ENCODE measurements at regions not wholly inside any gene's neighbourhood (a gene's known extent, or its start where the extent isn't known, plus 50 kb on each side); places are given as distances from the start of the nearest gene placed in this dataset.

DNA sequence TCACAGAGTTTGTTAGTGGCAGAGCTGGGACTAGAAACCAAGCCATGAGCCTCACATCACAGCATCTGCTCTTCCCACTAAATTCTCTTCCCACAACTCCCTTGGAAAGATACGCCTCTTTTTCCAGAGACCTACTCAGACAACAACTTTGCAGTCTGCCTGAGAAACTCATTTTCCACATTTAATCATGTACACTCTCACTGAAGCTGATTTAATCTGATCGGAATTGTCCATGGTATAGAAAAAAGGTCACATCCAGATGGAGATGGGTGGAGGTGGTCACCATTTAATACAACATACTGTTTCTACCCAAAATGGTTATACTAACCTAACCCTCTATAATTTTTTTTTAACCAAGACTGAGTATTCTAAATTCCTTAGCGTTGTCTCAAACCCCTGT lies 366.2 kb downstream of the ENC1 start:
- H3K27me3 ChIP-seq (ENCODE audit: control insufficient read depth in 3 of 3, insufficient read depth in 3 of 3, low read length in 3 of 3): no peaks in the 10 kb centered on the region
- 77 to 92% (median 92%) methylated on average over 3 of the region's 3 CpGs for WGBS, 3 donors
- DNase-seq (no peak), FAIRE-seq (no peak)
- no peaks in the 10 kb centered on the region for H3K4me1 ChIP-seq (ENCODE audit: control insufficient read depth in 3 of 3, insufficient read depth in 2 of 3, low read depth in 1 of 3, low read length in 2 of 3)
- H3K4me3 ChIP-seq (ENCODE audit: low read depth in 1 of 3, low read length in 3 of 3): no peak overlapping the region
- no peak overlapping the region for H3K27ac ChIP-seq (ENCODE audit: low read depth in 1 of 3, low read length in 2 of 3)
- no peaks in the 10 kb centered on the region for H3K36me3 ChIP-seq (ENCODE audit: control insufficient read depth in 3 of 3, insufficient read depth in 2 of 3, low read depth in 1 of 3, low read length in 3 of 3)
- H3K9me3 ChIP-seq (ENCODE audit: control insufficient read depth in 2 of 2, insufficient read depth in 1 of 2, low read depth in 1 of 2, low read length in 1 of 2): peaks cover 0 to 3% of the 10 kb centered on the region in 2 donors

GRCh38 chr5:74272831-74273451 lies 367.6 kb downstream of the ENC1 start:
- Histone ChIP-seq H3K9me3 (ENCODE audit: control insufficient read depth in 2 of 2, insufficient read depth in 1 of 2, low read depth in 1 of 2, low read length in 1 of 2) (peaks cover 0 to 3% of the 10 kb centered on the region in 2 donors), H3K27me3 (ENCODE audit: control insufficient read depth in 3 of 3, insufficient read depth in 3 of 3, low read length in 3 of 3) (no peaks in the 10 kb centered on the region), H3K27ac (ENCODE audit: low read depth in 1 of 3, low read length in 2 of 3) (no peak overlapping the region), H3K36me3 (ENCODE audit: control insufficient read depth in 3 of 3, insufficient read depth in 2 of 3, low read depth in 1 of 3, low read length in 3 of 3) (no peaks in the 10 kb centered on the region), H3K4me3 (ENCODE audit: low read depth in 1 of 3, low read length in 3 of 3) (no peak overlapping the region), H3K4me1 (ENCODE audit: control insufficient read depth in 3 of 3, insufficient read depth in 2 of 3, low read depth in 1 of 3, low read length in 2 of 3) (no peaks in the 10 kb centered on the region)
- 74 to 90% (median 79%) methylated on average over 8 of the region's 8 CpGs for WGBS, 3 donors
- FAIRE-seq: no peak
- no peak for DNase-seq

GRCh38 chr5:74272024-74272775 lies 368.3 kb downstream of the ENC1 start:
- Histone ChIP-seq H3K4me1 (ENCODE audit: control insufficient read depth in 3 of 3, insufficient read depth in 2 of 3, low read depth in 1 of 3, low read length in 2 of 3) (no peaks in the 10 kb centered on the region), H3K27me3 (ENCODE audit: control insufficient read depth in 3 of 3, insufficient read depth in 3 of 3, low read length in 3 of 3) (no peaks in the 10 kb centered on the region), H3K9me3 (ENCODE audit: control insufficient read depth in 2 of 2, insufficient read depth in 1 of 2, low read depth in 1 of 2, low read length in 1 of 2) (peaks cover 0 to 3% of the 10 kb centered on the region in 2 donors), H3K27ac (ENCODE audit: low read depth in 1 of 3, low read length in 2 of 3) (no peak overlapping the region), H3K36me3 (ENCODE audit: control insufficient read depth in 3 of 3, insufficient read depth in 2 of 3, low read depth in 1 of 3, low read length in 3 of 3) (no peaks in the 10 kb centered on the region), H3K4me3 (ENCODE audit: low read depth in 1 of 3, low read length in 3 of 3) (no peak overlapping the region)
- DNase-seq: no peak
- WGBS, 3 donors: 77 to 91% (median 85%) methylated on average over 2 of the region's 2 CpGs
- no peak for FAIRE-seq

DNA sequence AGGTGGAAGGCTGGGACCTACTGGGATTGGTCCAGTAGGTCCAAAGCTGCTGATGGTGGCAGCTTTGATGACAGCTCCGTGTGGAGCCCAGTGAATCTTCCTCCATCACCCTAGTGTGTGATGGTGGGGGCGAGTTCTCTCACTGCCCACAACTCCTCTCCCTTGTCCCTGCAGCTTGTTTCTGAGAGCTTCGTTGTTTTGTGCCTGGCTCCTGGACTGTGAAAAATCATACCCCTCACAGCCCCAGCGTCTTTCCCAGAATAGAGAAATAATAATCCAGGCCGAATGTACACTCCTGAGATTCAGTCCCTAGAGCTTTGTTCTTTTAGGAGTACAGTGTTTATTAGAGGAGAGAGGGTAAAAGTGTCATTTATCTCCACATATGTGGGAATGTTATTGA lies 372.2 kb downstream of the ENC1 start:
- FAIRE-seq: no peak
- DNase-seq: no peak
- H3K27ac ChIP-seq (ENCODE audit: low read depth in 1 of 3, low read length in 2 of 3): no peak overlapping the region
- H3K27me3 ChIP-seq (ENCODE audit: control insufficient read depth in 3 of 3, insufficient read depth in 3 of 3, low read length in 3 of 3): no peaks in the 10 kb centered on the region
- no peaks in the 10 kb centered on the region for H3K36me3 ChIP-seq (ENCODE audit: control insufficient read depth in 3 of 3, insufficient read depth in 2 of 3, low read depth in 1 of 3, low read length in 3 of 3)
- no peak overlapping the region for H3K4me3 ChIP-seq (ENCODE audit: low read depth in 1 of 3, low read length in 3 of 3)
- no peaks in the 10 kb centered on the region for H3K9me3 ChIP-seq (ENCODE audit: control insufficient read depth in 2 of 2, insufficient read depth in 1 of 2, low read depth in 1 of 2, low read length in 1 of 2)
- H3K4me1 ChIP-seq (ENCODE audit: control insufficient read depth in 3 of 3, insufficient read depth in 2 of 3, low read depth in 1 of 3, low read length in 2 of 3): peaks cover 0 to 3% (median 0%) of the 10 kb centered on the region in 3 donors
- 83 to 92% (median 87%) methylated on average over 5 of the region's 5 CpGs for WGBS, 3 donors

GRCh38 chr5:74266836-74267235 lies 373.7 kb downstream of the ENC1 start:
- 88 to 98% (median 94%) methylated on average over 5 of the region's 5 CpGs for WGBS, 3 donors
- peaks cover 0 to 3% (median 0%) of the 10 kb centered on the region in 3 donors for H3K4me1 ChIP-seq (ENCODE audit: control insufficient read depth in 3 of 3, insufficient read depth in 2 of 3, low read depth in 1 of 3, low read length in 2 of 3)
- no peak overlapping the region for H3K27ac ChIP-seq (ENCODE audit: low read depth in 1 of 3, low read length in 2 of 3)
- H3K9me3 ChIP-seq (ENCODE audit: control insufficient read depth in 2 of 2, insufficient read depth in 1 of 2, low read depth in 1 of 2, low read length in 1 of 2): no peaks in the 10 kb centered on the region
- H3K27me3 ChIP-seq (ENCODE audit: control insufficient read depth in 3 of 3, insufficient read depth in 3 of 3, low read length in 3 of 3): no peaks in the 10 kb centered on the region
- H3K4me3 ChIP-seq (ENCODE audit: low read depth in 1 of 3, low read length in 3 of 3): no peak overlapping the region
- FAIRE-seq: no peak
- DNase-seq: no peak
- no peaks in the 10 kb centered on the region for H3K36me3 ChIP-seq (ENCODE audit: control insufficient read depth in 3 of 3, insufficient read depth in 2 of 3, low read depth in 1 of 3, low read length in 3 of 3)

GRCh38 chr5:74266132-74266531 lies 374.4 kb downstream of the ENC1 start:
- no peaks in the 10 kb centered on the region for H3K27me3 ChIP-seq (ENCODE audit: control insufficient read depth in 3 of 3, insufficient read depth in 3 of 3, low read length in 3 of 3)
- H3K4me1 ChIP-seq (ENCODE audit: control insufficient read depth in 3 of 3, insufficient read depth in 2 of 3, low read depth in 1 of 3, low read length in 2 of 3): peaks cover 0 to 3% (median 0%) of the 10 kb centered on the region in 3 donors
- 77 to 78% (median 77%) methylated on average over 2 of the region's 2 CpGs for WGBS, 3 donors
- no peak overlapping the region for H3K4me3 ChIP-seq (ENCODE audit: low read depth in 1 of 3, low read length in 3 of 3)
- no peak for DNase-seq
- no peaks in the 10 kb centered on the region for H3K9me3 ChIP-seq (ENCODE audit: control insufficient read depth in 2 of 2, insufficient read depth in 1 of 2, low read depth in 1 of 2, low read length in 1 of 2)
- FAIRE-seq: no peak
- H3K36me3 ChIP-seq (ENCODE audit: control insufficient read depth in 3 of 3, insufficient read depth in 2 of 3, low read depth in 1 of 3, low read length in 3 of 3): no peaks in the 10 kb centered on the region
- no peak overlapping the region for H3K27ac ChIP-seq (ENCODE audit: low read depth in 1 of 3, low read length in 2 of 3)

GRCh38 chr5:74262544-74263207 lies 377.9 kb downstream of the ENC1 start:
- no peak overlapping the region for H3K4me3 ChIP-seq (ENCODE audit: low read depth in 1 of 3, low read length in 3 of 3)
- H3K4me1 ChIP-seq (ENCODE audit: control insufficient read depth in 3 of 3, insufficient read depth in 2 of 3, low read depth in 1 of 3, low read length in 2 of 3): peaks cover 0 to 15% (median 4%) of the 10 kb centered on the region in 3 donors
- H3K27me3 ChIP-seq (ENCODE audit: control insufficient read depth in 3 of 3, insufficient read depth in 3 of 3, low read length in 3 of 3): no peaks in the 10 kb centered on the region
- DNase-seq (no peak), FAIRE-seq (no peak)
- no peaks in the 10 kb centered on the region for H3K9me3 ChIP-seq (ENCODE audit: control insufficient read depth in 2 of 2, insufficient read depth in 1 of 2, low read depth in 1 of 2, low read length in 1 of 2)
- H3K36me3 ChIP-seq (ENCODE audit: control insufficient read depth in 3 of 3, insufficient read depth in 2 of 3, low read depth in 1 of 3, low read length in 3 of 3): no peaks in the 10 kb centered on the region
- no peak overlapping the region for H3K27ac ChIP-seq (ENCODE audit: low read depth in 1 of 3, low read length in 2 of 3)
- 84 to 100% (median 90%) methylated on average over 1 of the region's 1 CpG for WGBS, 3 donors

DNA sequence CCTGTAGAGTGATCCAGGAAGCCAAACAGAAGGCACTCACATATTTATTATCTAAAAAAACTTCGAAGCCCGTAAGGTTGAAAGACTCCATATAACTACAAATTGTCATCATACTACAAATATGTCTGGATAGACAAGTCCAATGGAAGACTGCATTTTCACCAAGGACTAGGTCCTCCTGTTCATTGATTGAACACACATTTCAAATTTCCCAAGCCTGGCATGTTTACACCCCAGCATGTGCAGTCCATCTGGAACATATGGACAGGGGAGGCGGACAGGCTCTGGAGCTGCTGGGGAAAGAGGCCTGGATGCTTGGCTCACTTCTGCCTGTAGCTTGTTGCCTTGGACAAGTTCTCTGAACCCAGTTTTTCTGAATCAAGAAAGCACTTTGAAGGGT lies 378.7 kb downstream of the ENC1 start:
- no peaks in the 10 kb centered on the region for H3K9me3 ChIP-seq (ENCODE audit: control insufficient read depth in 2 of 2, insufficient read depth in 1 of 2, low read depth in 1 of 2, low read length in 1 of 2)
- no peak overlapping the region for H3K27ac ChIP-seq (ENCODE audit: low read depth in 1 of 3, low read length in 2 of 3)
- no peaks in the 10 kb centered on the region for H3K27me3 ChIP-seq (ENCODE audit: control insufficient read depth in 3 of 3, insufficient read depth in 3 of 3, low read length in 3 of 3)
- H3K4me3 ChIP-seq (ENCODE audit: low read depth in 1 of 3, low read length in 3 of 3): no peak overlapping the region
- FAIRE-seq: no peak
- no peaks in the 10 kb centered on the region for H3K36me3 ChIP-seq (ENCODE audit: control insufficient read depth in 3 of 3, insufficient read depth in 2 of 3, low read depth in 1 of 3, low read length in 3 of 3)
- no peak for DNase-seq
- WGBS, 3 donors: 70 to 94% (median 83%) methylated on average over 3 of the region's 3 CpGs
- H3K4me1 ChIP-seq (ENCODE audit: control insufficient read depth in 3 of 3, insufficient read depth in 2 of 3, low read depth in 1 of 3, low read length in 2 of 3): peaks cover 3 to 23% (median 9%) of the 10 kb centered on the region in 3 donors

Measured in small intestine (tissue), 7 donors.